ENCODE measurements at regions not wholly inside any gene's neighbourhood (a gene's known extent, or its start where the extent isn't known, plus 50 kb on each side); places are given as distances from the start of the nearest gene placed in this dataset.

DNA sequence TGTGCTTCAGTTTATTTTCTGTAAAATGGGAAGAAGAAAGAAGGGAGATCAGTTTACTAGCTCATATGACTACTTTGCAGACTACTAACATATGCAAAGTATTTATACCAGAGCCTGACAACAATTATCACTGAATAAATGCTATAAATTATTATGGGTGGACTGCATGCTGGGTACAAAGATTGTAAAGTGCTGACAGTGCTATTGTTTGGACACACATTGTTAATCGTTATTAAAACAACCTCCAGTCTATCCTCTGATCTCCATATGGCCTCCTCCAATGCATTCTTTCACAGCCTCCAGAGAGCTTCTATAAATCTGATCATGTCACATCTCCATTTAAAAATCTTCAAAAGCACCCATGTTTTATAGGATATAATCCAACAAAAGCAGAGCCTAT lies 90.1 kb upstream of the HS3ST1 start:
- Histone ChIP-seq H3K9me3 (ENCODE audit: low read length) (no peaks in the 10 kb centered on the region), H3K27me3 (ENCODE audit: insufficient read depth, low read depth, low read length) (no peaks in the 10 kb centered on the region), H3K36me3 (ENCODE audit: insufficient read depth, low read length) (no peaks in the 10 kb centered on the region), H3F3A (ENCODE audit: insufficient read depth, low read length, poor library complexity, severe bottlenecking) (no peaks in the 10 kb centered on the region), H2AFZ (ENCODE audit: low read depth, low read length) (no peak overlapping the region), H3K9ac (ENCODE audit: low read length) (no peak overlapping the region), H3K27ac (ENCODE audit: low read length) (no peak overlapping the region), H3K4me3 (ENCODE audit: low read length) (no peak overlapping the region), H3K79me2 (replicated peaks; ENCODE audit: insufficient read depth, low read length) (no peaks in the 10 kb centered on the region), H3K4me2 (ENCODE audit: low read length) (no peak overlapping the region), H3K9me2 (ENCODE audit: insufficient read depth, low read length) (no peaks in the 10 kb centered on the region), H4K20me1 (ENCODE audit: insufficient read depth) (no peaks in the 10 kb centered on the region)
- no peak for TF ChIP-seq POLR2AphosphoS5 (IDR thresholded peaks at IDR 0.05)

- Histone ChIP-seq H3K27me3 (ENCODE audit: insufficient read depth, low read depth, low read length) (no peaks in the 10 kb centered on the region), H3K4me3 (ENCODE audit: low read length) (no peak overlapping the region), H3K9me3 (ENCODE audit: low read length) (no peaks in the 10 kb centered on the region), H2AFZ (ENCODE audit: low read depth, low read length) (no peak overlapping the region), H3F3A (ENCODE audit: insufficient read depth, low read length, poor library complexity, severe bottlenecking) (no peaks in the 10 kb centered on the region), H3K4me2 (ENCODE audit: low read length) (no peak overlapping the region), H4K20me1 (ENCODE audit: insufficient read depth) (no peaks in the 10 kb centered on the region), H3K9ac (ENCODE audit: low read length) (no peak overlapping the region), H3K79me2 (replicated peaks; ENCODE audit: insufficient read depth, low read length) (no peaks in the 10 kb centered on the region), H3K9me2 (ENCODE audit: insufficient read depth, low read length) (no peaks in the 10 kb centered on the region), H3K27ac (ENCODE audit: low read length) (no peak overlapping the region), H3K36me3 (ENCODE audit: insufficient read depth, low read length) (no peaks in the 10 kb centered on the region)
- TF ChIP-seq POLR2AphosphoS5 (IDR thresholded peaks at IDR 0.05) = no peak
- TF ChIP-seq RAD21 (conservative IDR thresholded peaks at IDR 0.05) = no peak
- no peak for TF ChIP-seq EZH2 (IDR thresholded peaks at IDR 0.05; ENCODE audit: borderline replicate concordance, insufficient read depth, low read length, poor library complexity, severe bottlenecking)
- no peak for TF ChIP-seq EP300 (conservative IDR thresholded peaks at IDR 0.05; ENCODE audit: poor library complexity, severe bottlenecking)
- TF ChIP-seq, protein P1, sequence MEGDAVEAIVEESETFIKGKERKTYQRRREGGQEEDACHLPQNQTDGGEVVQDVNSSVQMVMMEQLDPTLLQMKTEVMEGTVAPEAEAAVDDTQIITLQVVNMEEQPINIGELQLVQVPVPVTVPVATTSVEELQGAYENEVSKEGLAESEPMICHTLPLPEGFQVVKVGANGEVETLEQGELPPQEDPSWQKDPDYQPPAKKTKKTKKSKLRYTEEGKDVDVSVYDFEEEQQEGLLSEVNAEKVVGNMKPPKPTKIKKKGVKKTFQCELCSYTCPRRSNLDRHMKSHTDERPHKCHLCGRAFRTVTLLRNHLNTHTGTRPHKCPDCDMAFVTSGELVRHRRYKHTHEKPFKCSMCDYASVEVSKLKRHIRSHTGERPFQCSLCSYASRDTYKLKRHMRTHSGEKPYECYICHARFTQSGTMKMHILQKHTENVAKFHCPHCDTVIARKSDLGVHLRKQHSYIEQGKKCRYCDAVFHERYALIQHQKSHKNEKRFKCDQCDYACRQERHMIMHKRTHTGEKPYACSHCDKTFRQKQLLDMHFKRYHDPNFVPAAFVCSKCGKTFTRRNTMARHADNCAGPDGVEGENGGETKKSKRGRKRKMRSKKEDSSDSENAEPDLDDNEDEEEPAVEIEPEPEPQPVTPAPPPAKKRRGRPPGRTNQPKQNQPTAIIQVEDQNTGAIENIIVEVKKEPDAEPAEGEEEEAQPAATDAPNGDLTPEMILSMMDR (IDR thresholded peaks at IDR 0.05; ENCODE audit: poor library complexity, severe bottlenecking) = no peak
- no peak for TF ChIP-seq SMC3 (conservative IDR thresholded peaks at IDR 0.05; ENCODE audit: poor library complexity)
- no peak for TF ChIP-seq TAF1 (IDR thresholded peaks at IDR 0.05; ENCODE audit: low read depth)
- TF ChIP-seq REST (IDR thresholded peaks at IDR 0.05; ENCODE audit: borderline replicate concordance) = no peak
- TF ChIP-seq MXI1 (conservative IDR thresholded peaks at IDR 0.05; ENCODE audit: poor library complexity, severe bottlenecking) = no peak
These were observed 86.2 kb upstream of the HS3ST1 start for GRCh38 chr4:11514779-11515419.
